BJ (cell line): ENCODE measurements at regions not wholly inside any gene's neighbourhood (a gene's known extent, or its start where the extent isn't known, plus 50 kb on each side); places are given as distances from the start of the nearest gene placed in this dataset. TPM values are rescaled to one million over a fixed set of nuclear protein-coding genes. Genes with fewer than 3 reads are reported as not detected.

ENCODE experiments used
- CTCF ChIA-PET: fragments of 350-600 bp; formaldehyde crosslinking; extraction: SDS; loops from one replicate; lab custom pipeline; 2021; ENCODE audit warnings: antibody characterized with exemption, inconsistent platforms; lab: Yijun Ruan, JAX
- POLR2A ChIA-PET: fragments of 300-600 bp; sonication (Branson Sonifier 250); formaldehyde crosslinking; extraction: SDS; loops from one replicate; lab custom pipeline; 2021; ENCODE audit warnings: antibody characterized with exemption; lab: Charles Lee
- DNase-seq: peaks from one replicate; pipeline ENCODE4 v3.0.0-alpha.2; 2011; ENCODE audit warnings: low read depth
- H3K27me3 ChIP-seq: 2 replicates; pipeline ENCODE4 v1.6.0; 2011; ENCODE audit warnings: low read length; ENCODE audit not compliant: control insufficient read depth, insufficient read depth
- H3K36me3 ChIP-seq: 2 replicates; pipeline ENCODE4 v1.5.1; 2011; ENCODE audit warnings: low read length; ENCODE audit not compliant: control insufficient read depth, insufficient read depth
- H3K4me3 ChIP-seq: 2 replicates; pipeline ENCODE4 v1.5.1; 2011; ENCODE audit warnings: low read depth, mild to moderate bottlenecking, control low read depth, low read length
- small RNA-seq: library from RNA; depleted of rRNA; stranded (forward); fragments of <200 nt; gene quantifications from one replicate; pipeline ENCODE3, GENCODE V24; 2012; ENCODE audit warnings: low replicate concordance, low read depth; ENCODE audit not compliant: insufficient read length
- TF ChIP-seq, protein P1 (sequence below): IDR thresholded peaks from 2 replicates; pipeline ENCODE4 v1.5.1; 2011; ENCODE audit warnings: low read depth, mild to moderate bottlenecking, control low read depth, inconsistent platforms, low read length, moderate library complexity; ENCODE audit not compliant: insufficient read depth

DNA sequence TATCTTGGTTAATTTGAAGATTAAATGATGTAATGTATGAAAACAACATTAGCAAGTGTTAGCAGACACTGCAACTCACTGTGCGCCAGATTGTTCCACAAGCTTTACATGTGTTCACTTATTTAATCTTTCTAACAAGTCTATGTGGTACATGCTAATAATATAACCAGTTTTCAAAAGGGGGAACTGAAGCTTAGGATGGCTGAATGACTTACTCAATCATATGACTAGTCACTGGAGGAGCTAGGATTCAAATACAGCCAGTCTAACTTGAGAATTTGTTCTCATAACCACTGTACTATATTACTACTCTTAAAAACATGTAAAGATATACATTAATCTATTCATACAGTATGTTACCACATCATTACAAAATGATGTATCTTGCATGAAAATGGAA lies 60.5 kb upstream of the LRIG3 start:
- ChIA-PET POLR2A (no interaction called here), CTCF (interaction anchor here (1.1 kb wide), 1 partner anchor 11 kb away, joined by 3 read pairs; no protein-coding TSS in a partner anchor)

DNA sequence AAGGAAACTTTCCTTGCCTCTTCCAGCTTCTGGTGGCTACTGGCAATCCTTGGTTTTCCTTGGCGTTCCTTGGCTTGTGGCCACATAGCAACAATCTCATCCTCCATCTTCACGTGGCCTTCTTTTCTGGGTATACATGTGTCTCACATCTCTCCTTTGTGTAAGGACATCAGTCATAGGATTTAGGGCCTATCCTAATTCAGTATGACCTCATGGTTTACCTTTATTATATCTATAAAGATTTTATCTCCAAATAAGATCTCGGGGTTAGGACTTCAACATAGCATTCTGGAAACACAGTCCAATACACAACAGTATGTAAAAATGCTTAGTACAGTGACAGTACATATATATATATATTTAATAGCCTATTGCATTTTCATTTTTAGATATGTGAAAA lies 58.4 kb upstream of the LRIG3 start:
- POLR2A ChIA-PET: no interaction called here
- no peaks in the 10 kb centered on the region for H3K36me3 ChIP-seq
- TF ChIP-seq, protein P1, sequence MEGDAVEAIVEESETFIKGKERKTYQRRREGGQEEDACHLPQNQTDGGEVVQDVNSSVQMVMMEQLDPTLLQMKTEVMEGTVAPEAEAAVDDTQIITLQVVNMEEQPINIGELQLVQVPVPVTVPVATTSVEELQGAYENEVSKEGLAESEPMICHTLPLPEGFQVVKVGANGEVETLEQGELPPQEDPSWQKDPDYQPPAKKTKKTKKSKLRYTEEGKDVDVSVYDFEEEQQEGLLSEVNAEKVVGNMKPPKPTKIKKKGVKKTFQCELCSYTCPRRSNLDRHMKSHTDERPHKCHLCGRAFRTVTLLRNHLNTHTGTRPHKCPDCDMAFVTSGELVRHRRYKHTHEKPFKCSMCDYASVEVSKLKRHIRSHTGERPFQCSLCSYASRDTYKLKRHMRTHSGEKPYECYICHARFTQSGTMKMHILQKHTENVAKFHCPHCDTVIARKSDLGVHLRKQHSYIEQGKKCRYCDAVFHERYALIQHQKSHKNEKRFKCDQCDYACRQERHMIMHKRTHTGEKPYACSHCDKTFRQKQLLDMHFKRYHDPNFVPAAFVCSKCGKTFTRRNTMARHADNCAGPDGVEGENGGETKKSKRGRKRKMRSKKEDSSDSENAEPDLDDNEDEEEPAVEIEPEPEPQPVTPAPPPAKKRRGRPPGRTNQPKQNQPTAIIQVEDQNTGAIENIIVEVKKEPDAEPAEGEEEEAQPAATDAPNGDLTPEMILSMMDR: no peak
- no peaks in the 10 kb centered on the region for H3K27me3 ChIP-seq
- no peak overlapping the region for H3K4me3 ChIP-seq
- CTCF ChIA-PET: interaction anchor here (0.9 kb wide), 1 partner anchor 58 kb away, joined by 3 read pairs; the partner anchor contains the start of gene LRIG3
- no peak for DNase-seq

More for the DNA sequence above, 60.5 kb upstream of the LRIG3 start:
- TF ChIP-seq, protein P1: no peak
- Histone ChIP-seq H3K36me3 (no peaks in the 10 kb centered on the region), H3K4me3 (no peak overlapping the region), H3K27me3 (no peaks in the 10 kb centered on the region)
- no peak for DNase-seq

DNA sequence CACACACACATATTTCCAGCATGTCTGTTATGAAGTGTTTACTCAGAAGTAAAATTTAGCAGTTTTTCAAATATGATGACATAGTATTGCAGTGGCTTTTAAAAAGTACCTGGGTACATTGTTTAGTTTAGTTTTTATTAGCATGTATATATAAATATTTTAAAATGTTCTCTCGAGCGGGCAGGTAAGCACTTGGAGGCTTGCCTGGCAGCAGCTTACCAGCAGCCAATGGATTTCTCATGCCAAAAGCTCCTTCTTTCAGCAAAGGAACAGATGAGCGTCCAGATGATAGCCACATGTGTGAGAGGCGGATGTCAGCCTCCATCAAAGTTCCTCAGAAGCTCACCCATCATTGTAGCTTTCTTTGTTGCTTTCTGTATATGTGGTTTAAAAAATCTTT lies 57.2 kb upstream of the LRIG3 start:
- ChIA-PET CTCF (interaction anchor here (0.7 kb wide), 1 partner anchor 8 kb away, joined by 3 read pairs; no protein-coding TSS in a partner anchor), POLR2A (no interaction called here)
- H3K4me3 ChIP-seq: no peak overlapping the region
- no peak for DNase-seq
- no peaks in the 10 kb centered on the region for H3K27me3 ChIP-seq
- TF ChIP-seq, protein P1: no peak
- H3K36me3 ChIP-seq: no peaks in the 10 kb centered on the region

DNA sequence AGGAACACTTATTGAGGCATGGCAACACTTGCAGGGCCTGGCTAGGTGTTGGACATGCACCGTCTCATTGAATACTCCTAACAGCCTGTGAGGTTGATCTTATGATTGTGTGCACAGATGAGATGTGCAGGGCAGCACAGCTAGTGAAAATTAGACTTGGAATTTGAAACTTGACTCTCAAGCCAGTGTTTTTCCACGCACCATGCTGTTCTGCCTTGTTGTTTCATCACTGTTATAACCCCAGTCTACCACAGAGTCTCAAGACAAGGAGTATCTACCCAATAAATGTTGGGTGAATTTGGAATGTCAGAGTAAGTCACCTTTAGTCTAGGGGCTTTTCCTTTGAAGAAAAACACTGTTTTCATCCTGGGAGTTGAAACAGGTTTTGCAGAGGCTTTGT lies 55.8 kb upstream of the LRIG3 start:
- POLR2A ChIA-PET: no interaction called here
- TF ChIP-seq, protein P1: no peak
- DNase-seq: no peak
- Histone ChIP-seq H3K36me3 (no peaks in the 10 kb centered on the region), H3K27me3 (no peaks in the 10 kb centered on the region), H3K4me3 (no peak overlapping the region)
- CTCF ChIA-PET: no interaction called here

Small RNAs in the stretch of these regions (small RNA-seq; reads per million reads assigned to genes)
- not detected for gene RNU6-279P
- not detected for gene RNU6-871P
